Thyroid gland (tissue), 4 donors: ENCODE measurements at regions not wholly inside any gene's neighbourhood (a gene's known extent, or its start where the extent isn't known, plus 50 kb on each side); places are given as distances from the start of the nearest gene placed in this dataset.
"Not testable (repeated sequence)": the region's sequence is repeated elsewhere in the genome, so short reads cannot be mapped to it uniquely, and the experiment has no call there.

Experiments used
- DNase-seq, 2 donors: peaks; one replicate each; pipeline ENCODE4 v3.0.0-alpha.2; 2019
- H3K27ac ChIP-seq, 3 donors: fragments of 200-600 bp; sonication (generic); 1 replicate in 2 of 3; 2 replicates in 1 of 3; pipeline ENCODE4 v1.5.1; 2016 to 2019; ENCODE audit warnings: mild to moderate bottlenecking in 1 of 3, moderate library complexity in 1 of 3
- H3K27me3 ChIP-seq: fragments of 200-600 bp; sonication (generic); one replicate; pipeline ENCODE4 v1.5.1; 2019
- H3K36me3 ChIP-seq, 2 donors: fragments of 200-600 bp; sonication (generic); one replicate each; pipeline ENCODE4 v1.5.1; 2016 to 2019
- H3K4me1 ChIP-seq, 2 donors: fragments of 200-600 bp; sonication (generic); one replicate each; pipeline ENCODE4 v1.5.1; 2017 to 2019
- H3K4me3 ChIP-seq, 3 donors: fragments of 200-600 bp; sonication (generic); replicated peaks in 1 of 3; 1 replicate in 2 of 3; 2 replicates in 1 of 3; pipeline ENCODE4 v1.5.1; 2016; ENCODE audit warnings: mild to moderate bottlenecking in 1 of 3
- H3K9me3 ChIP-seq: fragments of 200-600 bp; sonication (generic); one replicate; pipeline ENCODE4 v1.5.1; 2017
- CTCF ChIP-seq, 6 experiments: fragments of 200-600 bp in 3 of 6; fragments of 450-650 bp in 3 of 6; sonication (generic) in 3 of 6; IDR thresholded peaks; one replicate each; pipeline ENCODE4 v1.5.1; 2016 to 2019; ENCODE audit warnings: antibody characterized with exemption in 6 of 6, mild to moderate bottlenecking in 2 of 6, inconsistent platforms in 1 of 6, moderate library complexity in 1 of 6
- POLR2A ChIP-seq, 2 donors: fragments of 450-650 bp; IDR thresholded peaks; one replicate each; pipeline ENCODE4 v1.6.1; 2017; ENCODE audit warnings: antibody characterized with exemption in 2 of 2, mild to moderate bottlenecking in 2 of 2, moderate library complexity in 1 of 2
- WGBS, 2 donors: methylation state at CpG; one replicate each; pipeline ENCODE4 v1.1.5; 2017; 5-methylcytosine and 5-hydroxymethylcytosine counted together
- intact Hi-C: fragments of 100-400 bp; cut with DNase I; formaldehyde crosslinking; loops from one replicate; pipeline ENCODE4 v1.15.1; 2023

GRCh38 chr6:112936504-112936903, 589.4 kb downstream of the RFPL4B start:
- TF ChIP-seq POLR2A (IDR thresholded peaks at IDR 0.05) (no peak), CTCF (IDR thresholded peaks at IDR 0.05) (no peak)
- intact Hi-C loops = no loop called here
- 67 to 78% methylated on average over 1 of the region's 1 CpG for WGBS, 2 donors

GRCh38 chr6:112937690-112938089, 590.6 kb downstream of the RFPL4B start:
- 96 to 98% methylated on average over 14 of the region's 14 CpGs for WGBS, 2 donors
- DNase-seq, intact Hi-C loops: not testable (repeated sequence)

More at GRCh38 chr6:112936504-112936903, 589.4 kb downstream of the RFPL4B start:
- Histone ChIP-seq H3K36me3 (no peaks in the 10 kb centered on the region), H3K4me3 (no peak overlapping the region), H3K27me3 (no peaks in the 10 kb centered on the region), H3K9me3 (no peaks in the 10 kb centered on the region), H3K27ac (peak overlapping the region in 1 of 3 donors; percentile 40), H3K4me1 (peaks cover 12 to 22% of the 10 kb centered on the region in 2 donors)
- no peak for DNase-seq

GRCh38 chr6:112938650-112939049, 591.5 kb downstream of the RFPL4B start:
- intact Hi-C loops = no loop called here
- Histone ChIP-seq H3K9me3 (no peaks in the 10 kb centered on the region), H3K4me3 (no peak overlapping the region), H3K4me1 (peaks cover 12 to 22% of the 10 kb centered on the region in 2 donors), H3K36me3 (no peaks in the 10 kb centered on the region), H3K27ac (no peak overlapping the region), H3K27me3 (no peaks in the 10 kb centered on the region)
- TF ChIP-seq CTCF (IDR thresholded peaks at IDR 0.05) (no peak), POLR2A (IDR thresholded peaks at IDR 0.05) (no peak)
- no peak for DNase-seq
- 98 to 99% methylated on average over 2 of the region's 2 CpGs for WGBS, 2 donors

More at GRCh38 chr6:112937690-112938089, 590.6 kb downstream of the RFPL4B start:
- not testable (repeated sequence) for H3K9me3 ChIP-seq, H3K36me3 ChIP-seq, H3K27ac ChIP-seq, H3K27me3 ChIP-seq, H3K4me3 ChIP-seq
- peaks cover 12 to 22% of the 10 kb centered on the region in 2 donors for H3K4me1 ChIP-seq

GRCh38 chr6:112939563-112939962, 592.4 kb downstream of the RFPL4B start:
- Histone ChIP-seq H3K36me3 (no peaks in the 10 kb centered on the region), H3K27me3 (no peaks in the 10 kb centered on the region), H3K4me3 (no peak overlapping the region), H3K4me1 (peaks cover 12 to 22% of the 10 kb centered on the region in 2 donors), H3K9me3 (no peaks in the 10 kb centered on the region), H3K27ac (peak overlapping the region in 1 of 3 donors; percentile 59)
- intact Hi-C loops = no loop called here
- 54 to 58% methylated on average over 1 of the region's 1 CpG for WGBS, 2 donors
- DNase-seq = peak; percentile 64 to 73
- TF ChIP-seq POLR2A (IDR thresholded peaks at IDR 0.05) = no peak
- TF ChIP-seq CTCF (IDR thresholded peaks at IDR 0.05) = no peak

DNA sequence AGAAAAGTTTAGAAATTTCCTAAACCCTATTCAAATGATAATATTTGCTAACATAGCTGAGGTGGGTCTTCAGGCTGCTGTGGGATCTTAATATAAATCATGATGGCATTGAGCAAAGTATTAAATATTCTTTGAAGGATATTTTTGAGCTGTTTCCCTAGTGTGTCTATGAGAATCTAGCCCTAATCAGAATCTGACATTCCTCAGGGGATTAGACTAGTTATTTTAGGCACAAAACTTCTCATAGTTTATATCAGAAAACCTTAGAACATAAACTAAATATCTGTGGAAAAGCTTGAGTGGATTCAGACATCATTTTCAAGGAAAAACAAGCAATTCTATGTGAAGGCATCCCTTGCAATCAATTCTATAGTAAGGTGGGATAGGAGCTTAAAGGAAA, 594.5 kb downstream of the RFPL4B start:
- H3K27me3 ChIP-seq = no peaks in the 10 kb centered on the region
- no peaks in the 10 kb centered on the region for H3K36me3 ChIP-seq
- H3K4me3 ChIP-seq = no peak overlapping the region
- H3K4me1 ChIP-seq = peaks cover 12 to 18% of the 10 kb centered on the region in 2 donors
- TF ChIP-seq CTCF (IDR thresholded peaks at IDR 0.05) = no peak
- TF ChIP-seq POLR2A (IDR thresholded peaks at IDR 0.05) = no peak
- intact Hi-C loops = no loop called here
- no peak for DNase-seq
- no peak overlapping the region for H3K27ac ChIP-seq
- H3K9me3 ChIP-seq = no peaks in the 10 kb centered on the region

DNA sequence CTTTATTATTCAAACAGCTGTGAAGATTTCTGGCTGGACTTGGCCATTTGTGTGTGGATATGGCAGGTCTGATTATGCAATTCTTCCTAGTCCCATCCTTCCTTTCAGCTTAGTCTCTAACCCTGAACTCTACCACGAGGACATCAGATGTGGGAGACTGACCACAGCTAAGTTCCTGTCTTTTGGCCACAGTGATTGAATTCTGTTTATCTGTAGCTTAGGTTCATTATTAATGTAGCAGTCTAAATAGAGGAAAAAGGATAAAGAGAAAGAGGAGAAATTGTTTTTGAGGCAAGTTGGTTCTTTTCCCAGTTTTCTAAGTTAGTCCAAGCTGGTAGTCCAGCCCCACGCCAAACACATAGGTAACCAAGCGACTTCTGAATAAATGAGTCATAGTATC, 598.9 kb downstream of the RFPL4B start:
- no peaks in the 10 kb centered on the region for H3K27me3 ChIP-seq
- 78 to 88% methylated on average over 3 of the region's 3 CpGs for WGBS, 2 donors
- no peaks in the 10 kb centered on the region for H3K9me3 ChIP-seq
- no peak overlapping the region for H3K27ac ChIP-seq
- H3K4me1 ChIP-seq = no peaks in the 10 kb centered on the region
- no peak overlapping the region for H3K4me3 ChIP-seq
- no peak for DNase-seq
- H3K36me3 ChIP-seq = no peaks in the 10 kb centered on the region
- intact Hi-C loops = no loop called here
- TF ChIP-seq CTCF (IDR thresholded peaks at IDR 0.05) (no peak), POLR2A (IDR thresholded peaks at IDR 0.05) (no peak)
